ENCODE measurements at regions not wholly inside any gene's neighbourhood (a gene's known extent, or its start where the extent isn't known, plus 50 kb on each side); places are given as distances from the start of the nearest gene placed in this dataset.

- TF ChIP-seq SCRT2 (tag by site-specific recombination; IDR thresholded peaks at IDR 0.05), result no peak
- TF ChIP-seq PBX3 (CRISPR knock-in tag; IDR thresholded peaks at IDR 0.05), result no peak
- TF ChIP-seq ZNF600 (tag by site-specific recombination; IDR thresholded peaks at IDR 0.05), result no peak
- no peak for TF ChIP-seq ZNF302 (tag by site-specific recombination; IDR thresholded peaks at IDR 0.05; ENCODE audit: low read depth)
- no peak for TF ChIP-seq ZNF350 (tag by site-specific recombination; IDR thresholded peaks at IDR 0.05)
- no peak for TF ChIP-seq ZFP3 (tag by site-specific recombination; IDR thresholded peaks at IDR 0.05; ENCODE audit: low read depth)
- no peak for TF ChIP-seq CTCF (tag by site-specific recombination; IDR thresholded peaks at IDR 0.05)
- TF ChIP-seq TCF7L2 (IDR thresholded peaks at IDR 0.05; ENCODE audit: borderline replicate concordance, low read depth, low read length), result no peak
- TF ChIP-seq, protein P1, sequence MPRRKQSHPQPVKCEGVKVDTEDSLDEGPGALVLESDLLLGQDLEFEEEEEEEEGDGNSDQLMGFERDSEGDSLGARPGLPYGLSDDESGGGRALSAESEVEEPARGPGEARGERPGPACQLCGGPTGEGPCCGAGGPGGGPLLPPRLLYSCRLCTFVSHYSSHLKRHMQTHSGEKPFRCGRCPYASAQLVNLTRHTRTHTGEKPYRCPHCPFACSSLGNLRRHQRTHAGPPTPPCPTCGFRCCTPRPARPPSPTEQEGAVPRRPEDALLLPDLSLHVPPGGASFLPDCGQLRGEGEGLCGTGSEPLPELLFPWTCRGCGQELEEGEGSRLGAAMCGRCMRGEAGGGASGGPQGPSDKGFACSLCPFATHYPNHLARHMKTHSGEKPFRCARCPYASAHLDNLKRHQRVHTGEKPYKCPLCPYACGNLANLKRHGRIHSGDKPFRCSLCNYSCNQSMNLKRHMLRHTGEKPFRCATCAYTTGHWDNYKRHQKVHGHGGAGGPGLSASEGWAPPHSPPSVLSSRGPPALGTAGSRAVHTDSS (tag by site-specific recombination; IDR thresholded peaks at IDR 0.05), result no peak
- no peak for TF ChIP-seq ZNF670 (tag by site-specific recombination; IDR thresholded peaks at IDR 0.05; ENCODE audit: low read depth)
- TF ChIP-seq REPIN1 (tag by site-specific recombination; IDR thresholded peaks at IDR 0.05; ENCODE audit: low read depth), result no peak
- no peak for TF ChIP-seq ATF2 (tag by site-specific recombination; IDR thresholded peaks at IDR 0.05; ENCODE audit: low read depth)
- no peak for TF ChIP-seq ZBTB6 (tag by site-specific recombination; IDR thresholded peaks at IDR 0.05)
Measured at GRCh38 chrX:1874899-1875298, 260.0 kb downstream of the ASMT start.
